ENCODE measurements at regions not wholly inside any gene's neighbourhood (a gene's known extent, or its start where the extent isn't known, plus 50 kb on each side); places are given as distances from the start of the nearest gene placed in this dataset.

DNA sequence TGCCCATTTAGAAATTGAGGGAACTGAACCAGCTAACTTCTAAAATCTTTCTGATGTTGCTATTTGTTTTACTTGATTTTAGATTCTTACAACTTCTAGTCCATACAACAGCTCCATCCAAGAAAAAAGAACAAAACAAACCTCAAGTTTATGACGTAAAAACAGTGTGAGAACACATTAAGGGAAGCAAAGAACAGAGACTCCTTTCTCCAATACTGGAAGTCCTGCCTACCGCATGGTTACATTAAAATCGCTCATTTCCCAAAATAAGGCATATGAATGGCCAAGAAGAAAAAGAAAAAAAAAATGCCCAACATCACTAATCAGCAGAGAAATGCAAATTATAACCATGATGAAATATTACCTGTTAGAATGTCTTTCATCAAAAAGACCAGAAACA, 110.0 kb downstream of the TRIB2 start:
- Histone ChIP-seq H3K36me3 (ENCODE audit: insufficient read depth, low read length) (no peaks in the 10 kb centered on the region), H4K20me1 (ENCODE audit: insufficient read depth, low read length) (no peaks in the 10 kb centered on the region), H3K4me1 (ENCODE audit: insufficient read depth, low read length) (peaks cover 14% of the 10 kb centered on the region), H3K27ac (ENCODE audit: low read depth, low read length) (no peak overlapping the region), H3K4me2 (ENCODE audit: insufficient read depth, low read length) (no peak overlapping the region), H3K79me2 (ENCODE audit: insufficient read depth, low read length) (no peaks in the 10 kb centered on the region), H3K9me3 (ENCODE audit: low read depth, low read length) (no peaks in the 10 kb centered on the region), H2AFZ (ENCODE audit: low read length) (no peak overlapping the region), H3K27me3 (ENCODE audit: insufficient read depth, low read length) (no peaks in the 10 kb centered on the region), H3K4me3 (ENCODE audit: insufficient read depth, low read length) (no peak overlapping the region)
- TF ChIP-seq, protein P1, sequence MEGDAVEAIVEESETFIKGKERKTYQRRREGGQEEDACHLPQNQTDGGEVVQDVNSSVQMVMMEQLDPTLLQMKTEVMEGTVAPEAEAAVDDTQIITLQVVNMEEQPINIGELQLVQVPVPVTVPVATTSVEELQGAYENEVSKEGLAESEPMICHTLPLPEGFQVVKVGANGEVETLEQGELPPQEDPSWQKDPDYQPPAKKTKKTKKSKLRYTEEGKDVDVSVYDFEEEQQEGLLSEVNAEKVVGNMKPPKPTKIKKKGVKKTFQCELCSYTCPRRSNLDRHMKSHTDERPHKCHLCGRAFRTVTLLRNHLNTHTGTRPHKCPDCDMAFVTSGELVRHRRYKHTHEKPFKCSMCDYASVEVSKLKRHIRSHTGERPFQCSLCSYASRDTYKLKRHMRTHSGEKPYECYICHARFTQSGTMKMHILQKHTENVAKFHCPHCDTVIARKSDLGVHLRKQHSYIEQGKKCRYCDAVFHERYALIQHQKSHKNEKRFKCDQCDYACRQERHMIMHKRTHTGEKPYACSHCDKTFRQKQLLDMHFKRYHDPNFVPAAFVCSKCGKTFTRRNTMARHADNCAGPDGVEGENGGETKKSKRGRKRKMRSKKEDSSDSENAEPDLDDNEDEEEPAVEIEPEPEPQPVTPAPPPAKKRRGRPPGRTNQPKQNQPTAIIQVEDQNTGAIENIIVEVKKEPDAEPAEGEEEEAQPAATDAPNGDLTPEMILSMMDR (IDR thresholded peaks at IDR 0.05; ENCODE audit: extremely low read depth, low read depth, low read length) = no peak
- DNase-seq (ENCODE audit: insufficient read length, low spot score, missing footprints) = no peak

DNA sequence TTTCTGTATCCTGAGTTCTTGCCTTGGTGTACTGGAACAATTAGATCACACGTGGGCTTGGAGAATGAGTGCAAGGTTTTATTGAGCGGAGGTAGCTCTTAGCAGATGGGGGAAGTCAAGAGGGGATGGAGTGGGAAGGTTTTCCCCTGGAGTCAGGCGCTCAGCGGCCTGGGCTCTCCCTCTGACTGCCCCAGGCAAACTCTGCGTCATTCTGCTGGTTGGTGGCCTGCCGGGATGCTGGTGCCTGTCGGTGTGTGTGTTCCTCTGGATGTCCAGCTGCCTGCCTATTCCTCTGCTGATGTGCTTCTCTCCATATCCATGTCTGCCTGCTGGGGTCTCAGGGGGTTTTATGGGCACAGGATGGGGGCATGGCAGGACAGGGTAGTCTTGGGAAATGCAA, 111.0 kb downstream of the TRIB2 start:
- H3K79me2 ChIP-seq (ENCODE audit: insufficient read depth, low read length) = no peaks in the 10 kb centered on the region
- TF ChIP-seq, protein P1 (IDR thresholded peaks at IDR 0.05; ENCODE audit: extremely low read depth, low read depth, low read length) = no peak
- H3K4me1 ChIP-seq (ENCODE audit: insufficient read depth, low read length) = peaks cover 14% of the 10 kb centered on the region
- H3K4me3 ChIP-seq (ENCODE audit: insufficient read depth, low read length) = no peak overlapping the region
- no peak for DNase-seq (ENCODE audit: insufficient read length, low spot score, missing footprints)
- no peaks in the 10 kb centered on the region for H3K36me3 ChIP-seq (ENCODE audit: insufficient read depth, low read length)
- H3K27ac ChIP-seq (ENCODE audit: low read depth, low read length) = no peak overlapping the region
- no peaks in the 10 kb centered on the region for H4K20me1 ChIP-seq (ENCODE audit: insufficient read depth, low read length)
- no peak overlapping the region for H3K4me2 ChIP-seq (ENCODE audit: insufficient read depth, low read length)
- H3K27me3 ChIP-seq (ENCODE audit: insufficient read depth, low read length) = no peaks in the 10 kb centered on the region
- H2AFZ ChIP-seq (ENCODE audit: low read length) = no peak overlapping the region
- H3K9me3 ChIP-seq (ENCODE audit: low read depth, low read length) = no peaks in the 10 kb centered on the region

DNA sequence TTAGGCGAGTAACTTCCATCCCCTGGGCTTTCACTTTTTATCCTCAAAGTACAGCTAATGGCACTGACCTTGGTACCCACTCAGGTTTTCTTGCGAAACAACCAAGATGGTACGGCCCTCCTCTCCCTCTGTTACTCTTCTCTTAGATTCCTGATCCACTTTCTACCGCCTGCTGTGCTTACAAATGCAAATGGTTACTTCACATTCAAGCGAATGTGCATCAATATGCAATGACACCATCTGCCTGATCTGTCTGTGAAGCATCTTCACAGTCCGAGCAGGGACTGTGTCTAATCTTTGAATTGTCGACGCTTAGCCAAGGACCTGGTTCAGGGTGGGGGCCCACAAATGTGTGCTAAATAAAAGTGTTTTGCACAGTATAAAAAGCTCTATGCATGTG, 112.2 kb downstream of the TRIB2 start:
- no peaks in the 10 kb centered on the region for H4K20me1 ChIP-seq (ENCODE audit: insufficient read depth, low read length)
- no peaks in the 10 kb centered on the region for H3K79me2 ChIP-seq (ENCODE audit: insufficient read depth, low read length)
- TF ChIP-seq, protein P1 (IDR thresholded peaks at IDR 0.05; ENCODE audit: extremely low read depth, low read depth, low read length) = no peak
- no peak overlapping the region for H2AFZ ChIP-seq (ENCODE audit: low read length)
- H3K9me3 ChIP-seq (ENCODE audit: low read depth, low read length) = no peaks in the 10 kb centered on the region
- H3K27ac ChIP-seq (ENCODE audit: low read depth, low read length) = no peak overlapping the region
- H3K36me3 ChIP-seq (ENCODE audit: insufficient read depth, low read length) = no peaks in the 10 kb centered on the region
- no peak for DNase-seq (ENCODE audit: insufficient read length, low spot score, missing footprints)
- peaks cover 13% of the 10 kb centered on the region for H3K4me1 ChIP-seq (ENCODE audit: insufficient read depth, low read length)
- no peak overlapping the region for H3K4me2 ChIP-seq (ENCODE audit: insufficient read depth, low read length)
- no peaks in the 10 kb centered on the region for H3K27me3 ChIP-seq (ENCODE audit: insufficient read depth, low read length)
- H3K4me3 ChIP-seq (ENCODE audit: insufficient read depth, low read length) = no peak overlapping the region

DNA sequence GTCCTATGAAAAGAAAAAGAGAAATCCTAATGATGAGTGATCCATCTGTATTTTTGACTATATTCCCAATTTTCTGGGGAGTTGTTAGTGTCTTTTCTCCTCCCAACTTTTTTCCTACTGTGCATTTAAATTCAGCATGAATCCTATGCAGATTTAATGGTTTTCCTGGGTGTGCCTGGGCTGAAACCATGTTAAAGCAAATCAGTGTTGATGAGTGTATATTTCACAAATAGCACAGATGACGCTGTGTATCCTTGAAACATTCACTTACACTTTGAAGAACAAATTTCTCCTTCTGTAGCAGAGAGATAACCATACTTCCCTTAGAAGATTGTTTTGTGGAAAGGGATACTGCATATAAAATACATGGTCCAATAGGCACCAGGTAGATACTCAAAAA, 114.3 kb downstream of the TRIB2 start:
- Histone ChIP-seq H4K20me1 (ENCODE audit: insufficient read depth, low read length) (no peaks in the 10 kb centered on the region), H3K27ac (ENCODE audit: low read depth, low read length) (no peak overlapping the region), H3K4me1 (ENCODE audit: insufficient read depth, low read length) (no peaks in the 10 kb centered on the region), H3K4me2 (ENCODE audit: insufficient read depth, low read length) (no peak overlapping the region), H3K9me3 (ENCODE audit: low read depth, low read length) (no peaks in the 10 kb centered on the region), H3K4me3 (ENCODE audit: insufficient read depth, low read length) (no peak overlapping the region), H3K79me2 (ENCODE audit: insufficient read depth, low read length) (no peaks in the 10 kb centered on the region), H3K36me3 (ENCODE audit: insufficient read depth, low read length) (no peaks in the 10 kb centered on the region), H2AFZ (ENCODE audit: low read length) (no peak overlapping the region), H3K27me3 (ENCODE audit: insufficient read depth, low read length) (no peaks in the 10 kb centered on the region)
- TF ChIP-seq, protein P1 (IDR thresholded peaks at IDR 0.05; ENCODE audit: extremely low read depth, low read depth, low read length) = no peak
- no peak for DNase-seq (ENCODE audit: insufficient read length, low spot score, missing footprints)
